WERI-Rb-1 (cell line): ENCODE measurements at regions not wholly inside any gene's neighbourhood (a gene's known extent, or its start where the extent isn't known, plus 50 kb on each side); places are given as distances from the start of the nearest gene placed in this dataset.

Experiments used
- DNase-seq: peaks from one replicate; pipeline ENCODE4 v3.0.0-alpha.2; 2020
- H3K27ac ChIP-seq: fragments of 250-450 bp; sonication (Bioruptor Pico); 2 replicates; pipeline ENCODE4 v1.5.1; 2020; ENCODE audit warnings: mild to moderate bottlenecking, moderate library complexity
- H3K27me3 ChIP-seq: fragments of 250-450 bp; sonication (Bioruptor Pico); 2 replicates; pipeline ENCODE4 v1.5.1; 2021; ENCODE audit warnings: mild to moderate bottlenecking, low read depth, moderate library complexity; ENCODE audit not compliant: insufficient read depth, severe bottlenecking
- H3K36me3 ChIP-seq: fragments of 250-450 bp; sonication (Bioruptor Pico); 2 replicates; pipeline ENCODE4 v1.5.1; 2020; ENCODE audit warnings: mild to moderate bottlenecking, moderate library complexity
- H3K4me3 ChIP-seq: 2 replicates; pipeline ENCODE4 v1.5.1; 2011; ENCODE audit warnings: low read depth, mild to moderate bottlenecking, control low read depth, low read length
- H3K9me3 ChIP-seq: fragments of 250-450 bp; sonication (Bioruptor Pico); 2 replicates; pipeline ENCODE4 v1.5.1; 2021; ENCODE audit warnings: mild to moderate bottlenecking, moderate library complexity; ENCODE audit not compliant: severe bottlenecking
- TF ChIP-seq, protein P1 (sequence below): IDR thresholded peaks from 2 replicates; pipeline ENCODE4 v1.5.1; 2011; ENCODE audit warnings: low read depth, mild to moderate bottlenecking, control low read depth, inconsistent platforms, low read length

- DNase-seq: no peak
- Histone ChIP-seq H3K4me3 (no peak overlapping the region), H3K27me3 (no peaks in the 10 kb centered on the region), H3K27ac (no peak overlapping the region), H3K9me3 (no peaks in the 10 kb centered on the region), H3K36me3 (no peaks in the 10 kb centered on the region)
- TF ChIP-seq, protein P1, sequence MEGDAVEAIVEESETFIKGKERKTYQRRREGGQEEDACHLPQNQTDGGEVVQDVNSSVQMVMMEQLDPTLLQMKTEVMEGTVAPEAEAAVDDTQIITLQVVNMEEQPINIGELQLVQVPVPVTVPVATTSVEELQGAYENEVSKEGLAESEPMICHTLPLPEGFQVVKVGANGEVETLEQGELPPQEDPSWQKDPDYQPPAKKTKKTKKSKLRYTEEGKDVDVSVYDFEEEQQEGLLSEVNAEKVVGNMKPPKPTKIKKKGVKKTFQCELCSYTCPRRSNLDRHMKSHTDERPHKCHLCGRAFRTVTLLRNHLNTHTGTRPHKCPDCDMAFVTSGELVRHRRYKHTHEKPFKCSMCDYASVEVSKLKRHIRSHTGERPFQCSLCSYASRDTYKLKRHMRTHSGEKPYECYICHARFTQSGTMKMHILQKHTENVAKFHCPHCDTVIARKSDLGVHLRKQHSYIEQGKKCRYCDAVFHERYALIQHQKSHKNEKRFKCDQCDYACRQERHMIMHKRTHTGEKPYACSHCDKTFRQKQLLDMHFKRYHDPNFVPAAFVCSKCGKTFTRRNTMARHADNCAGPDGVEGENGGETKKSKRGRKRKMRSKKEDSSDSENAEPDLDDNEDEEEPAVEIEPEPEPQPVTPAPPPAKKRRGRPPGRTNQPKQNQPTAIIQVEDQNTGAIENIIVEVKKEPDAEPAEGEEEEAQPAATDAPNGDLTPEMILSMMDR: no peak
Measured at GRCh38 chr16:16830401-16830800, 451.5 kb downstream of the NPIPA7 start.

DNA sequence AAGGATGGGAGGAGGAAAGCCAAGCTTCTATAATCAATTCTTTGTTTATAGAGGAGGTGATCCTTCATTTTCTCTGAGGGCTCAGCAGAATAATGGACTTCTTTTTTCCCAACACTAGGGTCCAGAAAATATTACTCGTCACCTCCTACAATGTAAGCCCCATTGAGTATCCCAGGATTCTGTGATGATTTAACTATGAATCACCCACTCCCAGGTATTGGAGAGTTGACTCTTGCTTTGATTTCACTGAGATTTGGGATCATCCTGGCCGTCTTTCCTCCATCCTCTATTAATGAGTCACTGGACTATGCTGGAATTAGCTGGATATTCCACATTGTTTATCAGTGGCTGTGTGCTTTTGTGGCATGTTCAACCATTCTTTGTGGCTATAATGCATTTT, 452.0 kb downstream of the NPIPA7 start:
- no peaks in the 10 kb centered on the region for H3K9me3 ChIP-seq
- H3K4me3 ChIP-seq: no peak overlapping the region
- DNase-seq: no peak
- H3K27ac ChIP-seq: no peak overlapping the region
- no peaks in the 10 kb centered on the region for H3K27me3 ChIP-seq
- TF ChIP-seq, protein P1: no peak
- H3K36me3 ChIP-seq: no peaks in the 10 kb centered on the region

GRCh38 chr16:16833165-16833564, 454.2 kb downstream of the NPIPA7 start:
- Histone ChIP-seq H3K27ac (no peak overlapping the region), H3K36me3 (no peaks in the 10 kb centered on the region), H3K27me3 (no peaks in the 10 kb centered on the region), H3K4me3 (no peak overlapping the region), H3K9me3 (no peaks in the 10 kb centered on the region)
- DNase-seq: no peak
- TF ChIP-seq, protein P1: no peak

GRCh38 chr16:16850274-16850673, 471.3 kb downstream of the NPIPA7 start:
- Histone ChIP-seq H3K36me3 (no peaks in the 10 kb centered on the region), H3K27ac (no peak overlapping the region), H3K27me3 (no peaks in the 10 kb centered on the region), H3K4me3 (no peak overlapping the region), H3K9me3 (no peaks in the 10 kb centered on the region)
- no peak for DNase-seq
- TF ChIP-seq, protein P1: no peak

GRCh38 chr16:16857012-16857411, 478.1 kb downstream of the NPIPA7 start:
- Histone ChIP-seq H3K4me3 (no peak overlapping the region), H3K27me3 (no peaks in the 10 kb centered on the region), H3K36me3 (no peaks in the 10 kb centered on the region), H3K9me3 (no peaks in the 10 kb centered on the region), H3K27ac (no peak overlapping the region)
- no peak for DNase-seq
- TF ChIP-seq, protein P1: no peak

- Histone ChIP-seq H3K27ac (no peak overlapping the region), H3K27me3 (no peaks in the 10 kb centered on the region)
- no peak for DNase-seq
Measured at GRCh38 chr16:16857603-16858283, 478.8 kb downstream of the NPIPA7 start.

More at GRCh38 chr16:16857603-16858283, 478.8 kb downstream of the NPIPA7 start:
- no peaks in the 10 kb centered on the region for H3K36me3 ChIP-seq
- TF ChIP-seq, protein P1: no peak
- no peaks in the 10 kb centered on the region for H3K9me3 ChIP-seq
- H3K4me3 ChIP-seq: no peak overlapping the region
